Lung (tissue), 11 donors: ENCODE measurements at regions not wholly inside any gene's neighbourhood (a gene's known extent, or its start where the extent isn't known, plus 50 kb on each side); places are given as distances from the start of the nearest gene placed in this dataset.

Source experiments
- ATAC-seq: fragments of 200-7000 bp; cut with Tn5 transposase; one replicate; pipeline ENCODE4 v1.9.1; 2020; ENCODE audit warnings: moderate number of reproducible peaks; ENCODE audit not compliant: insufficient read depth, low FRiP score
- DNase-seq, 3 donors: peaks; one replicate each; pipeline ENCODE4 v3.0.0-alpha.2; 2013 to 2017
- H3K27ac ChIP-seq, 2 donors: one replicate each; pipeline ENCODE4 v1.5.1; 2013; ENCODE audit warnings: mild to moderate bottlenecking in 2 of 2, moderate library complexity in 2 of 2, control low read depth in 1 of 2, inconsistent platforms in 1 of 2, low read depth in 1 of 2, low read length in 1 of 2
- H3K27me3 ChIP-seq, 3 donors: one replicate each; pipeline ENCODE4 v1.5.1; 2013; ENCODE audit warnings: low read length in 2 of 3; ENCODE audit not compliant: control insufficient read depth in 3 of 3, insufficient read depth in 3 of 3
- H3K36me3 ChIP-seq, 4 donors: one replicate each; pipeline ENCODE4 v1.5.1; 2013; ENCODE audit warnings: low read length in 4 of 4, mild to moderate bottlenecking in 1 of 4, moderate library complexity in 1 of 4; ENCODE audit not compliant: control insufficient read depth in 4 of 4, insufficient read depth in 4 of 4
- H3K4me1 ChIP-seq, 5 donors: one replicate each; pipeline ENCODE4 v1.5.1; 2013; ENCODE audit warnings: low read length in 5 of 5, mild to moderate bottlenecking in 2 of 5, moderate library complexity in 1 of 5; ENCODE audit not compliant: control insufficient read depth in 5 of 5, insufficient read depth in 5 of 5
- H3K4me3 ChIP-seq: one replicate; pipeline ENCODE4 v1.5.1; 2013; ENCODE audit warnings: mild to moderate bottlenecking, control low read depth, moderate library complexity
- H3K9ac ChIP-seq, 2 donors: one replicate each; pipeline ENCODE4 v1.5.1; 2013; ENCODE audit warnings: low read length in 2 of 2, control low read depth in 1 of 2; ENCODE audit not compliant: insufficient read depth in 1 of 2
- H3K9me3 ChIP-seq, 4 donors: one replicate each; pipeline ENCODE4 v1.5.1; 2013; ENCODE audit warnings: low read length in 3 of 4, mild to moderate bottlenecking in 1 of 4, moderate library complexity in 1 of 4; ENCODE audit not compliant: control insufficient read depth in 4 of 4, insufficient read depth in 3 of 4
- CTCF ChIP-seq: IDR thresholded peaks from 2 replicates; pipeline ENCODE4 v1.5.1; 2012; ENCODE audit warnings: mild to moderate bottlenecking; ENCODE audit errors: control extremely low read depth, extremely low read depth
- WGBS, 2 donors: extraction: QIAGEN DNeasy Blood & Tissue Kit; methylation state at CpG; one replicate each; pipeline ENCODE4 v1.1.7; 2013; 5-methylcytosine and 5-hydroxymethylcytosine counted together
- donor health status: control.
- donor health status: control.
- donor health status: Bipolar disorder and iron deficiency.
- donor health status: healthy.
- donor health status: DM: yes; HTN: yes; CAD: no.

GRCh38 chr5:144103611-144104485 lies 66.6 kb downstream of the YIPF5 start:
- no peak for DNase-seq
- H3K27me3 ChIP-seq, result no peaks in the 10 kb centered on the region

GRCh38 chr5:144105371-144105770 lies 65.1 kb downstream of the YIPF5 start:
- no peaks in the 10 kb centered on the region for H3K27me3 ChIP-seq
- H3K4me1 ChIP-seq, result peaks cover 0 to 1% (median 0%) of the 10 kb centered on the region in 5 donors
- peaks cover 0 to 4% (median 0%) of the 10 kb centered on the region in 4 donors for H3K9me3 ChIP-seq
- ATAC-seq (no peak), DNase-seq (no peak)
- 75 to 82% methylated on average over 1 of the region's 1 CpG for WGBS, 2 donors
- no peak overlapping the region for H3K4me3 ChIP-seq
- no peak overlapping the region for H3K27ac ChIP-seq
- no peaks in the 10 kb centered on the region for H3K36me3 ChIP-seq
- H3K9ac ChIP-seq, result no peak overlapping the region
- TF ChIP-seq CTCF, result no peak

More at GRCh38 chr5:144103611-144104485, 66.6 kb downstream of the YIPF5 start:
- Histone ChIP-seq H3K27ac (no peak overlapping the region), H3K36me3 (no peaks in the 10 kb centered on the region), H3K9ac (no peak overlapping the region), H3K4me3 (no peak overlapping the region), H3K9me3 (peaks cover 0 to 4% (median 0%) of the 10 kb centered on the region in 4 donors), H3K4me1 (peaks cover 0 to 1% (median 0%) of the 10 kb centered on the region in 5 donors)
- no peak for ATAC-seq
- TF ChIP-seq CTCF, result no peak
- 81 to 93% methylated on average over 6 of the region's 6 CpGs for WGBS, 2 donors

GRCh38 chr5:144108131-144108530 lies 62.3 kb downstream of the YIPF5 start:
- Histone ChIP-seq H3K27ac (no peak overlapping the region), H3K27me3 (no peaks in the 10 kb centered on the region), H3K4me1 (peaks cover 0 to 1% (median 0%) of the 10 kb centered on the region in 5 donors), H3K9ac (no peak overlapping the region), H3K9me3 (peaks cover 0 to 4% (median 0%) of the 10 kb centered on the region in 4 donors), H3K36me3 (no peaks in the 10 kb centered on the region), H3K4me3 (no peak overlapping the region)
- ATAC-seq (no peak), DNase-seq (peak in 1 of 3 donors; percentile 34)
- no peak for TF ChIP-seq CTCF
